ENCODE measurements at regions not wholly inside any gene's neighbourhood (a gene's known extent, or its start where the extent isn't known, plus 50 kb on each side); places are given as distances from the start of the nearest gene placed in this dataset.

GRCh38 chr2:224217962-224218347 is 178.9 kb upstream of the SERPINE2 start:
- Histone ChIP-seq H2BK120ac (ENCODE audit: low read depth, low read length, poor library complexity, severe bottlenecking) (no peak overlapping the region), H4K5ac (ENCODE audit: insufficient read length, low read depth, low read length) (no peak overlapping the region), H3K9ac (ENCODE audit: extremely low read depth, insufficient read length, low read length) (no peak overlapping the region), H3K18ac (ENCODE audit: insufficient read length, low read depth, low read length) (no peak overlapping the region), H4K91ac (ENCODE audit: insufficient read length, low read depth, low read length) (no peak overlapping the region), H3T11ph (ENCODE audit: low read length) (no peak overlapping the region), H3K23ac (ENCODE audit: insufficient read length, low read depth, low read length) (no peak overlapping the region), H3K4ac (ENCODE audit: low read depth, low read length) (no peak overlapping the region), H3K27me3 (ENCODE audit: insufficient read depth, low read length) (no peaks in the 10 kb centered on the region), H3K23me2 (ENCODE audit: insufficient read length, low read depth, low read length, poor library complexity, severe bottlenecking) (no peaks in the 10 kb centered on the region), H2AK5ac (ENCODE audit: insufficient read length, low read length) (no peak overlapping the region), H2AFZ (ENCODE audit: low read length) (no peak overlapping the region), H2BK20ac (ENCODE audit: low read depth, low read length, poor library complexity, severe bottlenecking) (no peak overlapping the region), H3K9me3 (ENCODE audit: control insufficient read depth, low read depth, low read length) (no peaks in the 10 kb centered on the region), H2BK5ac (ENCODE audit: insufficient read length, low read length) (no peak overlapping the region), H2BK15ac (ENCODE audit: low read depth, low read length) (no peak overlapping the region), H2BK12ac (ENCODE audit: insufficient read length, low read depth, low read length) (peak overlapping the region; percentile 25), H3K79me2 (ENCODE audit: insufficient read depth, low read length) (no peaks in the 10 kb centered on the region), H3K14ac (ENCODE audit: insufficient read depth, low read length) (no peak overlapping the region), H4K8ac (replicated peaks; ENCODE audit: insufficient read length, low read depth, low read length) (no peak overlapping the region), H3K79me1 (ENCODE audit: insufficient read depth, low read depth, low read length, poor library complexity, severe bottlenecking) (no peaks in the 10 kb centered on the region), H3K4me1 (ENCODE audit: insufficient read depth, low read length) (peaks cover 5% of the 10 kb centered on the region), H3K4me2 (ENCODE audit: insufficient read depth, insufficient read length, low read length) (no peak overlapping the region), H3K27ac (ENCODE audit: insufficient read length, low read depth, low read length) (no peak overlapping the region), H4K20me1 (ENCODE audit: control insufficient read depth, insufficient read depth, insufficient read length) (no peaks in the 10 kb centered on the region), H3K56ac (ENCODE audit: insufficient read length, low read depth, low read length) (no peak overlapping the region)
- no peak for TF ChIP-seq CTCF (conservative IDR thresholded peaks at IDR 0.05)
- Mint-ChIP-seq H3K27ac (no peak overlapping the region), H3K4me3 (no peak overlapping the region), H3K9me3 (peaks cover 0 to 2% of the 10 kb centered on the region in 2 experiments; a peak in 2 of 5 replicates), H3K36me3 (ENCODE audit: insufficient read depth in 1 of 3, low read depth in 3 of 3) (peaks cover 0 to 5% (median 0%) of the 10 kb centered on the region in 3 experiments; a peak in 2 of 7 replicates), H3K4me1 (peaks cover 34 to 42% of the 10 kb centered on the region in 2 experiments), H3K27me3 (ENCODE audit: low read depth) (peaks cover 5% of the 10 kb centered on the region)
- WGBS (ENCODE audit: extremely low coverage, insufficient read length, low lambda C conversion rate), result no CpG with 5 or more reads among the region's 3 CpGs
- no peak for DNase-seq

All from H9 (cell line).